Neural progenitor cell (in vitro differentiated cells): ENCODE measurements at regions not wholly inside any gene's neighbourhood (a gene's known extent, or its start where the extent isn't known, plus 50 kb on each side); places are given as distances from the start of the nearest gene placed in this dataset.

Source experiments
- CTCF ChIP-seq: fragments of 200-600 bp; sonication (generic); IDR thresholded peaks from 2 replicates; pipeline ENCODE4 v1.5.1; 2017; ENCODE audit warnings: antibody characterized with exemption, mild to moderate bottlenecking
- EZH2 ChIP-seq: fragments of 200-600 bp; sonication (generic); IDR thresholded peaks from 2 replicates; pipeline ENCODE4 v1.6.1; 2017; ENCODE audit warnings: antibody characterized with exemption, mild to moderate bottlenecking, moderate library complexity
- EZH2phosphoT487 ChIP-seq: fragments of 200-600 bp; sonication (generic); IDR thresholded peaks from 2 replicates; pipeline ENCODE4 v1.6.1; 2017; ENCODE audit warnings: antibody characterized with exemption

DNA sequence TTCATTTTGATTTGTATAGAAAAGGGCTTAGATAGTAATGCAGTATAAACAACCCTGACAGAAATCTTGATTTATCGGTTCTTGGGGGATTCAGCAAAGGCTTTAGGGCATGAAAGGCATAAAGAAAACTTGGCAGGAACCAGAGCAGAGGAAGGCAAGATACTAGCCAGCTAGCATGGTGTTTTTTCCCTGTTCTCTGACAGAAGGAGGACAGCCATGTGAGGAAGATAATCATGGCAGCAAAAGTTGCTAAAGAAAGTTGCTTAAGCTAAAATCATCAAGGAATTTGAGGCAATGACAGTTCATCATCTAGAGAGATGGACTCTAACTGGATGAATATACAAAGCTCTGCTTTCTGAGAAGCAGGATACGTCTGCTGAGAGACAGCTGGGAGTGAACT is 294.1 kb downstream of the KCNRG start:
- TF ChIP-seq CTCF (no peak), EZH2 (no peak), EZH2phosphoT487 (no peak)
